ENCODE measurements at regions not wholly inside any gene's neighbourhood (a gene's known extent, or its start where the extent isn't known, plus 50 kb on each side); places are given as distances from the start of the nearest gene placed in this dataset.

DNA sequence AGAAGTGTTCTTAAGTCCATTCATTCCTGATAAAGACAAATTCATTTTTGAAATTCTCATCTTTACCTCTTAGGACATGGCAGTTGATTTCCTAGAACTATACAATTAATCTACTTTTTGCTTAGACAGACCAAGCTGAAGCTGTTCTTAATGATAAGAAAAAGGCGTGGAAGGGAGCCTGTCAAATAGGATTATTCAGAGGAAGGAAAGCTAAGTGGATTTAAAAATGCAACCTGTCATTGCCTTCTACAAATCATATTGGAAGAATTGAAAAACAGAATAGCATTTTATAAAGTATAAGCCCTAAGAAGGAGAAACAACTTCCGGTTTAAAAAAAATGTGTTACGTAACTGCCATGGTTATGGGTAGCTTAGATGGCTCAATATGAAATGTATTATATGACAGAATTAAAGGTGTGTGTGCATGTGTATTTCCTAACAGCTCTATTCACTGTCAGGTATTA lies 81.2 kb upstream of the RAP2B start:
- TF ChIP-seq PAX5 (IDR thresholded peaks at IDR 0.05; ENCODE audit: insufficient read depth, low read length, severe bottlenecking) (no peak), SPI1 (IDR thresholded peaks at IDR 0.05; ENCODE audit: low read depth, low read length) (no peak), POLR2AphosphoS5 (IDR thresholded peaks at IDR 0.05; ENCODE audit: low read depth, low read length) (no peak)

All from GM12891 (cell line).